ENCODE measurements at regions not wholly inside any gene's neighbourhood (a gene's known extent, or its start where the extent isn't known, plus 50 kb on each side); places are given as distances from the start of the nearest gene placed in this dataset.

- no peaks in the 10 kb centered on the region for H3K9me3 ChIP-seq
- H3K36me3 ChIP-seq (replicated peaks in 1 of 2; ENCODE audit: insufficient read depth in 1 of 2, low read depth in 2 of 2) = no peaks in the 10 kb centered on the region
- 33 to 46% methylated on average over 4 of the region's 4 CpGs for WGBS, 2 donors
- ATAC-seq (no peak), DNase-seq (no peak)
- no peaks in the 10 kb centered on the region for H3K27me3 ChIP-seq
- H3K4me3 ChIP-seq = no peak overlapping the region
- no peaks in the 10 kb centered on the region for H3K4me1 ChIP-seq
- intact Hi-C loops (cut with DNase I) = no loop called here
- TF ChIP-seq CTCF (IDR thresholded peaks at IDR 0.05) (no peak), POLR2A (IDR thresholded peaks at IDR 0.05) (no peak)
- H3K27ac ChIP-seq = no peak overlapping the region
Measured at GRCh38 chr4:178681871-178682270, 1239.6 kb upstream of the AGA start.

GRCh38 chr4:178689926-178690325, 1247.7 kb upstream of the AGA start:
- TF ChIP-seq POLR2A (IDR thresholded peaks at IDR 0.05) (no peak), CTCF (IDR thresholded peaks at IDR 0.05) (no peak)
- no peak overlapping the region for H3K27ac ChIP-seq
- intact Hi-C loops (cut with DNase I) = no loop called here
- no peaks in the 10 kb centered on the region for H3K9me3 ChIP-seq
- no peak for DNase-seq
- no peaks in the 10 kb centered on the region for H3K36me3 ChIP-seq (replicated peaks in 1 of 2; ENCODE audit: insufficient read depth in 1 of 2, low read depth in 2 of 2)
- no peak overlapping the region for H3K4me3 ChIP-seq
- no peak for ATAC-seq
- H3K27me3 ChIP-seq = no peaks in the 10 kb centered on the region
- no peaks in the 10 kb centered on the region for H3K4me1 ChIP-seq

DNA sequence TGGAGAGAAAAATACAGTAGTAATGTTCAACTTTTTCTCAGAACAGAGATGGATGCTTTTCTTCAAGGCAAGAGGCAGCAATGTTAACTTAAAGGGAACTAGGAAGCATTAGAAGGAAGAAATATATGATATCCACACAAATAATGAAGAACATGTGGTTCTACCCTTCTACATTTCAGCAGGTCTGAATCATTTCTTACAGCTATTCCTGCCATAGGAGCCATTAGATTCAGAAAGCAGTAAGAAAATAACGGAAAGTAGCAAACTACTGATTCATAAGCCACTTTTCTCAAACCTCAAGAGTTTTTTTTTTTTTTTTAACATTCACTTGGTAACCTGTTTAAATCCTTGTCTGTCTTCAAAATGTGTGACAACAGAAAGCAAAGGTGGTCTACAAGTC, 1251.6 kb upstream of the AGA start:
- no peaks in the 10 kb centered on the region for H3K27me3 ChIP-seq
- H3K27ac ChIP-seq = no peak overlapping the region
- WGBS, 2 donors = 61 to 83% methylated on average over 1 of the region's 1 CpG
- no peak overlapping the region for H3K4me3 ChIP-seq
- H3K9me3 ChIP-seq = no peaks in the 10 kb centered on the region
- intact Hi-C loops (cut with DNase I) = no loop called here
- TF ChIP-seq POLR2A (IDR thresholded peaks at IDR 0.05) (no peak), CTCF (IDR thresholded peaks at IDR 0.05) (no peak)
- no peaks in the 10 kb centered on the region for H3K4me1 ChIP-seq
- DNase-seq = no peak
- no peaks in the 10 kb centered on the region for H3K36me3 ChIP-seq (replicated peaks in 1 of 2; ENCODE audit: insufficient read depth in 1 of 2, low read depth in 2 of 2)
- ATAC-seq = no peak

DNA sequence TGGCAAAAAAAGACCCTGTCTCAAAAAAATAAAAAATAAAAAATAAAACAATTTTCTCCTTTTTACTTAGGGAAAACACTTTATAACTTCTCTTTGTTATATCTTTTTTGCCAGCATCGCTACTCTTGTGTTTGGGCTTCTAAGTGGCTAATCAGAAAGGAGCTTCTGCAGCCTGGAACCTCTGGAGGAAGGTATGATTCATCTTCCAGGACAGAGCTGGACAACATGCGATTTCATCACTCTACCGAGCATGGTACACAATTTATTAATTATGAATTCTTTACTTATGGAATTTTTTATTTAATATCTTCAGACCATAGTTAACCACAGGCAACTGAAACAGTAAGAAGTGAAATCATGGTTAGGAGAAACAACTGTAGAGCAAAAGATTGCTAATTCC, 1254.3 kb upstream of the AGA start:
- no peak for DNase-seq
- intact Hi-C loops (cut with DNase I) = no loop called here
- Histone ChIP-seq H3K4me3 (no peak overlapping the region), H3K36me3 (replicated peaks in 1 of 2; ENCODE audit: insufficient read depth in 1 of 2, low read depth in 2 of 2) (no peaks in the 10 kb centered on the region), H3K4me1 (no peaks in the 10 kb centered on the region), H3K27ac (no peak overlapping the region), H3K27me3 (no peaks in the 10 kb centered on the region), H3K9me3 (no peaks in the 10 kb centered on the region)
- TF ChIP-seq CTCF (IDR thresholded peaks at IDR 0.05) (no peak), POLR2A (IDR thresholded peaks at IDR 0.05) (no peak)
- ATAC-seq = no peak
- WGBS, 2 donors = 72 to 81% methylated on average over 3 of the region's 3 CpGs

DNA sequence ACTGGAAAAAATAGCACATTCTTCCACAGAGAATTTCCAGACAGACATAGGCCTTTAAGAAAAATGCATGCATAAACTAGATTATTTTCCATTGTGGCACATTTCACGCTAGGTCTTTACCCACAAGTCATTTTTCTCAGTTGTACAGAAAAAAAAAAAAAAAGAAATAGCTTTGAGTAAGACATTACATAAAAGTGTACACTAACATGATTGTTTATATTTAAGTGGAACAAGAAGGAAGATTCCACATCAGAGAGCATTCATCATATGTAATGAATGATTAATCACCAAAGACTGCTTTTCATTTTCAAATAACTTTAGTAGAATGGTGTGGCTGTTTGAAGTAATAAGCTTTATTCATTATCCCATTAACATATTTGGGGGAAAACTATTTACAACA, 1270.2 kb upstream of the AGA start:
- Histone ChIP-seq H3K9me3 (no peaks in the 10 kb centered on the region), H3K4me3 (no peak overlapping the region), H3K36me3 (replicated peaks in 1 of 2; ENCODE audit: insufficient read depth in 1 of 2, low read depth in 2 of 2) (no peaks in the 10 kb centered on the region), H3K27me3 (no peaks in the 10 kb centered on the region), H3K27ac (no peak overlapping the region), H3K4me1 (no peaks in the 10 kb centered on the region)
- TF ChIP-seq CTCF (IDR thresholded peaks at IDR 0.05) = no peak
- TF ChIP-seq POLR2A (IDR thresholded peaks at IDR 0.05) = no peak
- no peak for DNase-seq
- intact Hi-C loops (cut with DNase I) = no loop called here
- ATAC-seq = no peak
- WGBS, 2 donors = 50 to 74% methylated on average over 1 of the region's 1 CpG
